Activated CD8-positive, alpha-beta memory T cell treated with anti-CD3 and anti-CD28 coated beads, Interleukin-2, amount 10 ng/mL, durations not matched to agents 7 days and 5 days (primary cell): ENCODE measurements at regions not wholly inside any gene's neighbourhood (a gene's known extent, or its start where the extent isn't known, plus 50 kb on each side); places are given as distances from the start of the nearest gene placed in this dataset.

Source experiments
- ATAC-seq: fragments of 150-1000 bp; cut with Tn5 transposase; one replicate; pipeline ENCODE4 v1.10.0; 2021; ENCODE audit warnings: moderate library complexity
- CTCF ChIA-PET: fragments of 350-600 bp; sonication (Branson Sonifier 250); formaldehyde crosslinking; loops from one replicate; lab custom pipeline; 2021; ENCODE audit warnings: antibody characterized with exemption; lab: Charles Lee
- DNase-seq: peaks from one replicate; pipeline ENCODE4 v3.0.0-alpha.2; 2020
- H3K27ac Mint-ChIP-seq: one replicate; pipeline ENCODE4 v1.8.0; 2021; ENCODE audit warnings: mild to moderate bottlenecking, mixed read lengths
- H3K27me3 Mint-ChIP-seq: one replicate; pipeline ENCODE4 v1.8.0; 2021; ENCODE audit warnings: mixed read lengths
- H3K36me3 Mint-ChIP-seq: one replicate; pipeline ENCODE4 v1.8.0; 2021; ENCODE audit warnings: mild to moderate bottlenecking, mixed read lengths
- H3K4me1 Mint-ChIP-seq: one replicate; pipeline ENCODE4 v1.8.0; 2021; ENCODE audit warnings: mixed read lengths
- H3K4me3 Mint-ChIP-seq: one replicate; pipeline ENCODE4 v1.8.0; 2021; ENCODE audit warnings: mild to moderate bottlenecking, moderate library complexity, mixed read lengths
- H3K9me3 Mint-ChIP-seq: one replicate; pipeline ENCODE4 v1.8.0; 2022; ENCODE audit warnings: low read depth, mixed read lengths

DNA sequence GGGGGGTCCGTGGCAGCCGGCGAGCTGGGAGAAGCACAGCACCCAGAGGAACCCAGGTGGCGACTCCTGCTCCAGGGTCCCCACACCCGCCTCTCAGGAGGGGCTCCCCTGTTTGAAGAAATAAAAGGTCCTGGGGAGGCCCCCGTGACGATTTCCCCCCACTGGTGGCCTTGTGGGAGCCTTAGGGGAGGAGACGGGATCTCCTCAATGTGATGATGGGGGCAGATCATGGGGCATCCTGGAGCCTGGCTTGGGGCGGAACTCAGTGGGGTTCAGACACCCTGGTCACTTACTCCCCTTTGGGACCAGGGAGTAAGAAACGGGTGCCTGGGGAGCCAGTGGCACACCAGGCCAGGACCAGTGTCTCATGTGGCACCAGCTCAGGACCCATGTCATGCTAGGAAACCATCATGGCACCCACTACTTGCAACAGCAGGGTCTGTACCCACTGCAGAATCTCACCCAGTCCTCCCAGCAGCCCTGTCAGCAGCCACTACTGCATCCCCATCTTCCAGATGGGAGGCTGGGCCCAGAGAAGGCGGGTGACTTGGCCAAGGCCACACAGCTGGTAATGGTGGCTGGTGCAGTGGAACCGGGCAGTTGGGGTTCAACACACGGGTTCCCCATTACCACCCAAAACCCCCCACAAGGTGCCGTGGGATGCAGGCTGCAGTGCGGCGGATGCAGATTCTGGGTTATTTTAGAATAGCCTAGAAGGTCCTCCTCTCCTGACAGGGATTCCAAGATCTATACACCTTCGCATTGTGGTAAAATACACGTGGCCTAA, 130.7 kb downstream of the CTTN start:
- H3K27me3 Mint-ChIP-seq = peaks cover 6% of the 10 kb centered on the region
- CTCF ChIA-PET = no interaction called here
- no peak for DNase-seq
- no peak overlapping the region for H3K4me3 Mint-ChIP-seq
- no peak overlapping the region for H3K27ac Mint-ChIP-seq
- peaks cover 3% of the 10 kb centered on the region for H3K9me3 Mint-ChIP-seq
- H3K36me3 Mint-ChIP-seq = no peaks in the 10 kb centered on the region
- ATAC-seq = no peak
- no peaks in the 10 kb centered on the region for H3K4me1 Mint-ChIP-seq

DNA sequence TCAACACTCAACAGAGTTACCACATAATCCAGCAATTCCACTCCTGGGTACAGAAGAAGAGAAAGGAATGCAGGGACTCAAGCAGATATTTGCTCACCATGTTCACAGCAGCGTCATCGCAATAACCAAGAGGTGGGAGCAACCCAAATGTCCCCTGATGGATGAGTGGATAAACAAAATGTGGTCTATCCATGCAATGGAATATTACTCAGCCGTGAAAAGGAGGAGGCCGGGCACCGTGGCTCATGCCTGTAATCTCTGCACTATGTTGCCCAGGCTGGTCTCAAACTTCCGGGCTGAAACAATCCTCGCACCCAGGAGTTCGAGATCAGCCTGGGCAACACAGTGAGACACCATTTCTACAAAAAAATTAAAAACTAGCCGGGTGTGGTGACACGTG, 131.7 kb downstream of the CTTN start:
- Mint-ChIP-seq H3K36me3 (no peaks in the 10 kb centered on the region), H3K27ac (no peak overlapping the region), H3K9me3 (peaks cover 6% of the 10 kb centered on the region), H3K4me3 (no peak overlapping the region), H3K4me1 (no peaks in the 10 kb centered on the region), H3K27me3 (no peaks in the 10 kb centered on the region)
- ATAC-seq = no peak
- DNase-seq = no peak
- CTCF ChIA-PET = no interaction called here

GRCh38 chr11:70530629-70531185, 132.4 kb downstream of the CTTN start:
- H3K27me3 Mint-ChIP-seq = no peaks in the 10 kb centered on the region
- H3K27ac Mint-ChIP-seq = no peak overlapping the region
- no peak for DNase-seq
- no peak for ATAC-seq
- H3K4me1 Mint-ChIP-seq = no peaks in the 10 kb centered on the region
- no peak overlapping the region for H3K4me3 Mint-ChIP-seq
- H3K36me3 Mint-ChIP-seq = no peaks in the 10 kb centered on the region
- H3K9me3 Mint-ChIP-seq = peaks cover 10% of the 10 kb centered on the region
- CTCF ChIA-PET = no interaction called here

- Mint-ChIP-seq H3K9me3 (peaks cover 10% of the 10 kb centered on the region), H3K36me3 (no peaks in the 10 kb centered on the region), H3K27me3 (no peaks in the 10 kb centered on the region), H3K27ac (no peak overlapping the region), H3K4me1 (no peaks in the 10 kb centered on the region), H3K4me3 (no peak overlapping the region)
- DNase-seq (no peak), ATAC-seq (no peak)
- CTCF ChIA-PET = no interaction called here
Observed at GRCh38 chr11:70531281-70532065, 133.1 kb downstream of the CTTN start.

DNA sequence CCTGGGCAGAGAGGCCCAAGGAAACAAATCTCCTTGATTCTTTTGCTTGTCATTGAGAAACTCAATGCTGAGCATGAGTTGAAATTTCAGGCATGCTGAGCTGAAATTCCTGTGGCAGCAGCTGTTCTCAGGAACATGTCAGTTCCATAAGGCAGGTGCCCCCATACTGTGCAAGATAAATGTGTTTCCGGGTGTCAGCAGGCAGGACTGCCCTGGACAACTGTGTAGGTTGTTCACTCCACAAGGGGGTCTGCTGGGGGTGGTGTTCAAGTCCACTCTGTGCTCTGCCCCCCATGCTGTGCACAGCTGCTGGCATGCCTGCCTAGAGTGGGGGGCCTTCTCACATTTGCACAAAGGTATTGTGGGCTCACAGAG, 133.7 kb downstream of the CTTN start:
- H3K27ac Mint-ChIP-seq = no peak overlapping the region
- H3K9me3 Mint-ChIP-seq = peaks cover 10% of the 10 kb centered on the region
- no peak for DNase-seq
- ATAC-seq = no peak
- H3K4me1 Mint-ChIP-seq = no peaks in the 10 kb centered on the region
- no peak overlapping the region for H3K4me3 Mint-ChIP-seq
- H3K27me3 Mint-ChIP-seq = no peaks in the 10 kb centered on the region
- no peaks in the 10 kb centered on the region for H3K36me3 Mint-ChIP-seq
- CTCF ChIA-PET = no interaction called here

GRCh38 chr11:70532731-70533130, 134.4 kb downstream of the CTTN start:
- no peak for DNase-seq
- CTCF ChIA-PET = no interaction called here
- H3K27ac Mint-ChIP-seq = no peak overlapping the region

GRCh38 chr11:70535191-70535971, 137.1 kb downstream of the CTTN start:
- H3K27ac Mint-ChIP-seq = no peak overlapping the region

More at GRCh38 chr11:70532731-70533130, 134.4 kb downstream of the CTTN start:
- no peak overlapping the region for H3K4me3 Mint-ChIP-seq
- no peaks in the 10 kb centered on the region for H3K36me3 Mint-ChIP-seq
- no peaks in the 10 kb centered on the region for H3K4me1 Mint-ChIP-seq
- peaks cover 10% of the 10 kb centered on the region for H3K9me3 Mint-ChIP-seq
- no peak for ATAC-seq
- no peaks in the 10 kb centered on the region for H3K27me3 Mint-ChIP-seq

GRCh38 chr11:70536051-70536877, 137.9 kb downstream of the CTTN start:
- Mint-ChIP-seq H3K27ac (no peak overlapping the region), H3K36me3 (no peaks in the 10 kb centered on the region), H3K4me3 (no peak overlapping the region), H3K27me3 (no peaks in the 10 kb centered on the region), H3K9me3 (peaks cover 10% of the 10 kb centered on the region), H3K4me1 (no peaks in the 10 kb centered on the region)
- DNase-seq (no peak), ATAC-seq (no peak)
- CTCF ChIA-PET = no interaction called here

More at GRCh38 chr11:70535191-70535971, 137.1 kb downstream of the CTTN start:
- H3K9me3 Mint-ChIP-seq = peaks cover 10% of the 10 kb centered on the region
- CTCF ChIA-PET = no interaction called here
- H3K4me3 Mint-ChIP-seq = no peak overlapping the region
- H3K36me3 Mint-ChIP-seq = no peaks in the 10 kb centered on the region
- no peaks in the 10 kb centered on the region for H3K4me1 Mint-ChIP-seq
- no peak for DNase-seq
- no peaks in the 10 kb centered on the region for H3K27me3 Mint-ChIP-seq
- no peak for ATAC-seq

- Mint-ChIP-seq H3K36me3 (no peaks in the 10 kb centered on the region), H3K4me3 (no peak overlapping the region), H3K27ac (no peak overlapping the region), H3K9me3 (peaks cover 10% of the 10 kb centered on the region), H3K4me1 (no peaks in the 10 kb centered on the region), H3K27me3 (no peaks in the 10 kb centered on the region)
- no peak for ATAC-seq
- no peak for DNase-seq
- CTCF ChIA-PET = no interaction called here
Observed at GRCh38 chr11:70537576-70538571, 139.5 kb downstream of the CTTN start.

DNA sequence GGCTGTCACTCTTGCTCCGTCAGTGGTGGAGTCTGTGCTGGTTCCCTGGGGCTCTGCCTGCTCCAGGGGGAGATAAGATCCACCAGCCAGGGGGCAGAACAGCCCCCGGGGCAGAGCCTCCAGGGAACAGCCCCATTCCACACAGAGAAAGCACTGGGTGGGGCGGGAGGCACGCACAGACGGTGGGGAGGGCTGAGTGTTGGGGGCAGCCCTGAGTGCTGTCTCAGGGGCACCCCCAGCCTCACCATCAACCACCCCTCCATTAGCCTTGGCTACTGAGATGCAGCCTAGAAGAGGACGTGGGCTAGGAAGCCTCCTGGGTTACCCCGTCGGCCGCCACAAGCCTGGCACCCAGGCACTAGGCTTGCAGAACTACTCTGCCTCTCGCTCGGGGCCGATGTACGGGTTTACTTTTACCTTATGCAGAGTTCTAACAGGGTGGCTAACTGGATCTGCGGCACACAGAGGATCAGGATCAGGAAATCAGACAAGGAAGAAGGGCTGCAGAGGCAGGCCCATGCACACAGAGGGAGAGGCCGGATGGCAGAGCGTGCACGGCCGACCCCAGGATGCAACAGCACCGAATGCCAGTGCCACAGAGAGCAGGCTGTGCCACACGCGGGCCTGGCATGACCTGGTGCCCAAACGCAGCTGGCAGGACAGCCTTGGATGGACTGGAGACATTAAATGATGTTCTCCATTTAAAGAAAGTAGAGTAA, 140.5 kb downstream of the CTTN start:
- no peaks in the 10 kb centered on the region for H3K4me1 Mint-ChIP-seq
- H3K27me3 Mint-ChIP-seq = no peaks in the 10 kb centered on the region
- ATAC-seq = no peak
- H3K4me3 Mint-ChIP-seq = no peak overlapping the region
- peaks cover 7% of the 10 kb centered on the region for H3K9me3 Mint-ChIP-seq
- CTCF ChIA-PET = no interaction called here
- H3K36me3 Mint-ChIP-seq = no peaks in the 10 kb centered on the region
- H3K27ac Mint-ChIP-seq = no peak overlapping the region
- no peak for DNase-seq

- Mint-ChIP-seq H3K4me1 (no peaks in the 10 kb centered on the region), H3K36me3 (no peaks in the 10 kb centered on the region), H3K27ac (no peak overlapping the region), H3K27me3 (no peaks in the 10 kb centered on the region), H3K4me3 (no peak overlapping the region), H3K9me3 (peaks cover 6% of the 10 kb centered on the region)
- ATAC-seq = no peak
- DNase-seq = no peak
- CTCF ChIA-PET = no interaction called here
Observed at GRCh38 chr11:70539360-70540095, 141.2 kb downstream of the CTTN start.
